ENCODE measurements at regions not wholly inside any gene's neighbourhood (a gene's known extent, or its start where the extent isn't known, plus 50 kb on each side); places are given as distances from the start of the nearest gene placed in this dataset.
"Not testable (repeated sequence)": the region's sequence is repeated elsewhere in the genome, so short reads cannot be mapped to it uniquely, and the experiment has no call there.

DNA sequence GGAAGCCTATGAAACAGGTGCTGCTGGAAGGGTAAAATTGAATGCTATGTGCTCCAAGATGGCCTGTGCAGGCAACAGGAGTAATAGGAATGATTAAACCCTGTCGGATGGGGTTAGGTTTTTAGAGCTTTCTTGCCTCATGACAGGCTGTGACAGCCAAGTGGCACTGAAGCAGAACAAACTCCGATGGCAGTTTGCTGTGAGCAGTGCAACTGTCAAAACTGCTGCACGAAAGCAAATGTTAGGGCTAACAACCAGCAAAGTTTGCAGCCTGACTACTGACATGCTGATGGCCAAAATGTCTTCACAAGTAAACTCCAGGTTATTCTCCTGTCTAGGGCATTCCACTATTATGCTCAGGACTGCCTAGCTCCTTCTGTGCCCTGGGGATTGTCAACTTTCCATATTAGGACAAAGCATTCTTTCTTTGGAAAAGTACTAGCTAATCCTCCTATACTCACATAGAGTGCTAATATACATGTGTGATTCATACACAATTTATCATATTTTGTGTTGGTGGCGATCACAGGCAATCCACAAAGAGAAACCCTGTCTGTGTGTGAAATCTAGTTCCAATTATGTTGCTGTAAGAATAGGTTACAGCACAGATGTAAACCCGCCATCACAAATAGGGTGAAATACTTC lies 486.6 kb upstream of the TENM3 start:
- no peak for DNase-seq

DNA sequence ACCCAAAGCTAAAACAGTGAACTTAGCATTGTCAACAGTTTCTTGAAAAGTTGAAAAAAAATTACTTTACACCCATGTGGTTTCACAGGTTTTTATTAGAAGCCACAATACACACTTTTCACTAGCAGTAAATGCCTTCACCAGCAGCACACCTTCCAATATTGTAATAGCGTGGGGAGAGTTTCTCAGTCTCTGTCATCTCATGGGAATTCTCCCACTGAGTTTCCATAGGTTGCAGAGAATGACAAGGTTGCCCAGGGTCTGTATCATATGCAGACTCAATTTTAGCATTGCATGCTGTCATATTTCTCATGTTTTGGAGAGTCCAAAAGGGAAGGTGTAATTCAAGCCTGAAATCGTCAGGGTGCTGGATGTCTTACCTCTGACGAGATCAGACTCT lies 486.1 kb upstream of the TENM3 start:
- DNase-seq, result no peak

- DNase-seq, result no peak
These were observed 485.1 kb upstream of the TENM3 start for GRCh38 chr4:181757910-181758660.

DNA sequence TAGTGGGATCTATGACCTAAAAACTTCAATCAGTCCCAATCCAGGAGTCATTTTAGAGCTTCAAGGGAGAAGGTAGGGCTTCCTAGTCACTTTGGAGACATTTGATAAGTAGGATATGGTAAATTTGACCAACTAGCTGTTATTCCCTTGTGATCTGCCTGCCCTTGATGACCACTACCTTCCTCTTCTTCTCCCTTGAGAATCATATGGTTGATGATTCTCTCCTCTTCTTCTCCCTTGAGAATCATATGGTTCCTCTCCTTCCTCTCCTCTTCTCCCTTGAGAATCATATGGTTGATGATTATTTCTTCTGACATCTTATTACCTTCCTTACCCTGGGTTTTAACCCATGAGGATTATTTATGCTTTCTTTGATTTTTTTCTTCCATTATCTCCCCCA lies 482.6 kb upstream of the TENM3 start:
- no peak for DNase-seq

DNA sequence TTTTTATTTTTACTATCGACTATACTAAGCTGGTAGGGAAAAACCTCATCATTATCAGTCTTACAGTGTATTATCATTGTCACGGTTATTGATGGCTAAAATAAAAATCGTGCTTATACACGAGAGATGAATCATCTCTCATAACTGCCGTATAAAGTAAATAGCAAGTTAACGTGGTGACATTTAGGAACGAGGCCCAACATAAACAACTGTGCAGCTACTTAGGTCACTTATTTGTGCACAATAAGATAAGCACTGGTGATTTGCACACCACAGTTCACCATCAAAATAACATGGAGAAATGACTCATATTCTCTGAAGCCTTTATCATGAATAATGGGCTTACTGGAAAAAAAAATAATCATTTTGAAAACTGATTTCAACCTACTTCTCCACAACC lies 482.0 kb upstream of the TENM3 start:
- no peak for DNase-seq

- DNase-seq, result no peak
These were observed 477.1 kb upstream of the TENM3 start for GRCh38 chr4:181766061-181766548.

- no peak for DNase-seq
These were observed 472.2 kb upstream of the TENM3 start for GRCh38 chr4:181770971-181771370.

DNA sequence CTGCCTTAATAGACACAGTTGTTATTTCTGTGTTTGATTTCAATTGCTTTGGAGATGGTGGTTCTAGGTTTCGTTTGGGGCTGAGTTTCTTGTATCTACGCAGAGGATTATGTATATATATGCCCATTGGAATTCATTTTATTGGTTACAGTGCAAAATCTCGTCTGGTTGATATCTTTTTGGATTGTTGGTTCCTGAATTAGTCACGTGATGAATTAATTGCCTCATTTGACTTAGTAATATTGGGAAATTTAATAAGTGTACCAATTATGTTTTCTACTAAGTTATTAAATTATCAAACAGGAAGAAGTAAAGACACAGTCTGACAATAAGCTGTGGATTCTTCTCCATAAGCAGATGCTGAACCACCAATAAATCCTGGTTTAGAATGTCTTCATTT lies 467.9 kb upstream of the TENM3 start:
- DNase-seq, result no peak

DNA sequence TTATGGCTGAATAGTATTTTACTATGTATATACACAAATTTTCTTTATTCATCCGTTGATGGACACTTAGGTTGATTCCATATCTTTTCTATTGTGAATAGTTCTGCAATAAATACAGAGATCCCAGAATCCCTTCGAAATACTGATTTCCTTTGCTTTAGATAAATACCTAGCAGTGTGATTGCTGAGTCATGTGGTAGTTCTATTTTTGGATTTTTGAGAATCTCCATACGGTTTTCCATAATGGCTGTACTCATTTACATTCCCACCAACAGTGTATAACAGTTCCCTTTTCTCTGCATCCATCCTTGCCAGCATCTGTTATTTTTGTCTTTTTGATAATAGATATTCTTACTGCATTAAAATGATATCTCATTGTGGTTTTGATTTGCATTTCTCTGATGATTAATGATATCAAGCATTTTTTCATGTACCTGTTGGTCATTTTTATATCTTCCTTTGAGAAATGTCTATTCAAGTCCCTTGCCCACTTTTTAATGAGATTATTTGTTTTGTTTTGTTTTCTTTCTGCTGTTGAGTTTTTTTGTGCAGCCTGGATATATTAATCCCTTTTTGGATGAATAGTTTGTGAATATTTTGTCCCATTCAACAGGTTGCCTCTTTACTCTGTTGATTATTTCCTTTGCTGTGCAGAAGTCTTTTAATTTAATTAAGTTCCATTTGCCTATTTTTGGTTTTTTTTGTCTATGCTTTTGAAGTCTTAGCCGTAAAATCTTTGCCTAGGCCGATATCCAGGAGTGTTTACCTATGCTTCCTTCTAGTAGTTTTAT lies 466.7 kb upstream of the TENM3 start:
- peak in 1 of 2 experiments; percentile 8 for DNase-seq

GRCh38 chr4:181777518-181777917 lies 465.7 kb upstream of the TENM3 start:
- DNase-seq, result no peak

DNA sequence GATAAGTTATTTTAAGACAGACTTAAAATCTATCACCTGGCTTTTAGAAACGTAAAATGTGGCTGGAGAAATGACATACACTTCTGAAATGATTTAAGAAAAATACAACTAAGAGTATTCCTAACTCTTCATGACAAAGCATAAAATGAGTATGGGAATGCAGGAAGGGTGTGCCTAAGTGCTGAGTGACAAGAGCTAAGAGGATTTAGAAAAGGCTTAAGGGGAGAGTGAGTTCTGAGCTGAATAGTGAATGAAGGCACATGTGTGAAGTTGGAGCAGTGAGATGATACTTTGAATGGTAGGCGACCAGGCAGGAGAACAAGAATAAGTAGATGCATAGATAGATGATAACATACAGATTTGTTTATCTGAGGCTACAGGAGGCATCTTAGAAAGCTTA lies 458.3 kb upstream of the TENM3 start:
- no peak for DNase-seq

GRCh38 chr4:181792641-181793040 lies 450.6 kb upstream of the TENM3 start:
- no peak for DNase-seq

DNA sequence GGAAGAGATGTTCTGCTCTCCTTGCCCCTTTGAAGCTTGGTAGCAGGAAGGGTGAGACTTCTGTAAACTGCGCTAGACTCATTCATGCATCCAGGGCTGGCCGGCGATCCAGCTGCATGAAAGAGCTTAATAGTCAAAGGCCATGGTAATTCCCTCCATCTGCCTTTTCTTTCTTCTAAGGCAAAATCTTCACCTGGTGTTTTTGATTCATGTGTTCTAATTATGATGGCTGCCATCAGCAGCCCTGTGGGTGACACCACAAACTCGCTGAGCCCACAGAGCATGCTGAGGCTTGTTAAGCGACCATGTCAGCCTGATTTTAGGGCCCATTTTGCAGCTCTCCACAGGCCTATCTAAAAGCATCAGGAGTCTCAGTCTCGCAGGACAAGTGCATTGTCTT lies 450.1 kb upstream of the TENM3 start:
- DNase-seq, result no peak

DNA sequence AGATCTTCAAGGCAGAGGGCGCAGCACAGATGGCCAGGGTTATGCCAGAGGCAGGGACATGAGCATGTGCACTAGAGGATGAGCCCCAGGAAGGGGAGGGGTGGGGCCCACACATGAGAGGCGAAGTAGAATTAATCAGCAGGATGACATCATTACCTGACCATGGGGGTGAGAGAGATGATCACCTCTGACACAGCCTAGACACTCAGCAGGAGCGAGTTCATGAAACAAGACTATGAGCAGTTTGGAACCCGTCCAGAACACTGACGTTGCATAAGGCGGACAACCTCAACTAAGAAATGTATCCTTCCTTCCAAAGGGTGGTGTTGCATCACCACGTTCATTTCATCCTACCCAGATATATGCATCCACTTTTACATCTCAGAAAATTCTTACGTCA lies 446.7 kb upstream of the TENM3 start:
- DNase-seq, result no peak

DNA sequence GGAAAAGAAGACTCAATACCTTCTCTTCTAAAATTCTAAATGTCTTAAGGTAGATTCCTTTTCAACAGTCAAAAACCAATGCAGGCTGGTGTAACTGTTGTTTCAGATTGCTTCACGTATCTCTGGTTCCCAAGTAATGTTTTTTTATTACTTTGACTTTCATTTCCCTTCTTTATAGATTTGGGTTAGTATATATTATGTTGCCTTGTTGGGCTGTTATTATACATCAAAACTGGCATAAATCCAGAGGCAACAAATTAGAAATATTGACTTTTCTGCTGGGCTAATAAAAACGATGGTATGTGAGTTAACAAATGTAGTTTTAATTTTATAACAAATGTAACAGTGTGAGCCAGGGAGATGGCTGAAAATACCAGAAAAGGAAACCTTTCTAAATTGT lies 444.7 kb upstream of the TENM3 start:
- no peak for DNase-seq

DNA sequence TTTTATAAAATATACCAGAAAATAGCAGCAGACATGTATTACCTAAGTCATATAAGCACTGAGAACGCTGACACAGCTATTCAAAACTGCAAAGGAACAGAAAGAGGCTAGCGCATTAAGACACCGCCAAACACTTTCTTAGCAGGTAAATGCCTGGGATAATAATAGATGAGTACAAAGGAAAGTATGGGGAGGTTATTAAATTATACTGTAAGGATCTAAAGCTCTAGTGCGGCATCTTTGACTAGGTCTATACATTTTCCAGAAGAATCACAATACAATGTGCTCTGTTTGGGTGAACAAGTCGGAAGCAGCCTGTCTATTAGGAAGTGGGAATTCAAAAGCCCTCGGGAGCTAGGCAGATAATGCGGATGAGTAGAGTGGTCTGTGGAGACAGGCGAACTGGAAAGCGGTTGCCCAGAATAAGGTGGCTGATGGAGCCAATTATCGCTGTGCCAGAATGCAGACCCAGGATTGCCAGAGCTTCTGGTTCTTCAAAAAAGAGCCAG lies 443.6 kb upstream of the TENM3 start:
- no peak for DNase-seq

DNA sequence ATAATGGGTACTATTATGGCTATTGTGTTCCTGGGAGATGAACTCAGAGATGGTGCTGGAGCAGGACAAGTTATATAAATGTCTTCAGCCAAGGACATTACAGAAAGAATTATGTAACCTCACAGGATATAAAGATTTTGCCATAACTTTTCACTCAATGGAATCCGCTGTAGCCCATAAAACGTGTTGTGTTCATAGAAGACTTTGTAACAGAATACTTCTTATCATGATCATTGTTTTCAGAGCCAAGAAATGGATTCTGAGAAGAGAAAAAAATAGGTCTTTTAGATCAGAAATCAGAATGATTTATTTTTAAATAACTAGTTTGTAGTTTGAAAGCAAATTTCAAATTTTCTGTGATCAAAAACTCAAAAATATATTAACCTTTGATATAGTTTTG lies 441.0 kb upstream of the TENM3 start:
- no peak for DNase-seq

- no peak for DNase-seq
These were observed 435.4 kb upstream of the TENM3 start for GRCh38 chr4:181807771-181808170.

GRCh38 chr4:181810711-181811110 lies 432.5 kb upstream of the TENM3 start:
- no peak for DNase-seq

DNA sequence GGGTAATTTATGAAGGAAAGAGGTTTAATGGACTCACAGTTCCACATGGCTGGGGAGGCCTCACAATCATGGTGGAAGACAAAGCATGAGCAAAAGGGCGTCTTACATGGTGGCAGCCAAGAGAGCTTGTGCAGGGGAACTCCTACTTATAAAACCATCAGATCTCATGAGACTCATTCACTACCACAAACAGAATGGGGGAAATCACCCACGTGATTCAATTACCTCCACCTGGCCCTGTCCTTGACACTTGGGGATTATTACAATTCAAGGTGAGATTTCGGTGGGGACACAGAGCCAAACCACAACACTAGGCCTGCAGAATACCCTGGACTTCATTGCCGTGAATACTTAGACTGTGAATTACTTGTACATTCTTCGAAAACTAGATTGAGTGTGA lies 431.7 kb upstream of the TENM3 start:
- not testable (repeated sequence) for DNase-seq

DNA sequence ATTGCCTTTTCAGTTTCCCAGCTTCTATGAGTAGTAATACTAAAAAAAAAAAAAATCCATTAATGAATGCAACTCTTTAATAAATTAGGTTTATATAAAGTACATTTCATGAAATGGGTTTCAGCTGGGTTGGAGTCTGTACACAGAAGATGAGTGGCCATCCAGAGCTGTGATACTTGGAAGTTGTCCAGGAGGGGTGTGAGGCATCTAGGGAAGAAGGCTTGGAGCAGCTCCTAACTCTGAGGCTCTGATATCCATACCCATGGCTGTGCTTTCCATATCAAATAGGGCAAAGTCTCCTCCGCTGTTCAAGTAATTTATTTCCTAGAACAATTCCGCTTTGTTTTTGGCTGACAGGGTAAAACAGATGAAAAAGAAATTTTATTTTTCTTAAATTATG lies 423.3 kb upstream of the TENM3 start:
- no peak for DNase-seq

GRCh38 chr4:181820553-181820952 lies 422.6 kb upstream of the TENM3 start:
- peak in 1 of 2 experiments; percentile 25 for DNase-seq

All from NCI-H526 (cell line).